ENCODE measurements at regions not wholly inside any gene's neighbourhood (a gene's known extent, or its start where the extent isn't known, plus 50 kb on each side); places are given as distances from the start of the nearest gene placed in this dataset.

DNA sequence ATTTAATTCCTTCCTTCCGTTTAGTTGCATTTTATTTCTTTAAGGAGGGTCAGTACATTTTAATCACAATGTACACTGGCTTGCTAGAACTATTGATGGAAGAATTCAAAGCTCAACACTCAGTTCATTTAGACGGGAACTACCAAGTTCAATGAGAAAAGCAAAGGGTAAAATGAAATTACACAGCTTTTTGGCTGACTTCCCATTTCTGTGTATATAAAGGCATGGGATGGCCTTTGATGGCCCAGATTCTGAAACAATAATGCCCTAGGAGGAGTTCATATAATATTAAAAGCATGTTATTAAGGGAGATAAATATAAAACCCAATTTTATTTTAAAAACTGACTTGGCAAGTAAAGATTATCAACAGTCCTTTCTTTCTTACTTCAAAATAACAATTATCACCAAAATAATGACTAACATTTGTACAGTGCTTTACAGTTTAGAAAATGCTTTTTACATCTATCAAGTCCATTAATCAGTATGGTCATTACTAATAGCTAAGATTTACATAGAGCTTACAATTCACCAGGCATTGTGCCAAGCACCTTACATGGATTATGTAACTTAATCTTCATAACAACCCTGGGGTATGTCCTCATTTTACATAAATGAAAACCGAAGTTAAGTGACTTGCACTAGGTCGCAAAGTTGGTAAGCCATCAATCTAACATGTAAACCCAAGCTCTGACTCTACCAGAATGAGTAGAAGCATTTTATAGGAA is 402.4 kb downstream of the OMA1 start:
- TF ChIP-seq EZH2 (IDR thresholded peaks at IDR 0.05; ENCODE audit: borderline replicate concordance, low read depth, low read length) (no peak), KDM5B (IDR thresholded peaks at IDR 0.05; ENCODE audit: insufficient replicate concordance, low read depth, low read length) (no peak), SAP30 (IDR thresholded peaks at IDR 0.05; ENCODE audit: borderline replicate concordance, insufficient read depth, low read depth, low read length, poor library complexity, severe bottlenecking) (no peak)

Data from K562 (cell line).